GM21528 (cell line): ENCODE measurements at regions not wholly inside any gene's neighbourhood (a gene's known extent, or its start where the extent isn't known, plus 50 kb on each side); places are given as distances from the start of the nearest gene placed in this dataset.

Experiments used
- ATAC-seq: cut with Tn5 transposase; IDR thresholded peaks from one replicate; pipeline ENCODE4 v1.9.1; 2021; ENCODE audit warnings: mild to moderate bottlenecking, moderate library complexity; ENCODE audit not compliant: unreplicated experiment, low FRiP score

DNA sequence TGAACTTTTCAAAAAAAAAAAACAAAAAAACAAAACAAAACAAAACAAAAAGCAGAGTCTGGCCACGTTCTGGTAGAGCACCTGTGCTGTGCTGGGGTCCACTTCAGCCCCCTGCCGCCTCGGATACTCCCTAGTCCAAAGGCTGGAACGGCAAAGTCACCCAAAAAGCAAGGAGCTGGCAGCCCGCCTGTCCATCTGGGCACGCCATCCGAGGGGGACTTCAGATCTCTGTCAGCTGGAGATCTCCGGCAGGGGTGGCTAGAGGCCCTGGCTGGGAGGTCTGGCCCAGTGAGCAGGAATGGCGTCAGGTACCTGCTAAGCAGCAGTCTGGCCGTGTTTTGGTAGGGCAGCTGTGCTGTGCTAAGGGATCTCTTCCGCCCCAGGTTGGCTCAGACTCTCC is 152.3 kb upstream of the ZNF516 start:
- no peak for ATAC-seq

GRCh38 chr18:76644580-76644979 is 149.5 kb upstream of the ZNF516 start:
- no peak for ATAC-seq

DNA sequence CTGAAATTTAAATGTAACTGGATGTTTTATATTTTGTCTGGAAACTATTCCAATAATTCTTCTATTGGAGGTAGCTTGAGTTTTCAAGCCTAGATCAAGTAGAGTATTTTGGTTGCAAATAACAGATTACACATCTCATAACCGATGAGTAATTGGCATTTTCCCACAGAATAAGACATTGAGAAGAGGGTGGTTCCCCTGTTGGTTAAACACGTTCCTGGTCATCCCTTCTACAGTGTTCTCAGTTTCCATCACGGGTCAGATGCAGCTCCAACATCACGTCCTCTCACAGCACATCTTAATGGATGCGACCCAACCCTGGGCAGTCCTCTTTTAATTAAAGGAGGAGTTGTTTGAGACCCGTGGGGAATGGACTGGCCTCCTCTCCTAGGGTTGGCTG is 149.0 kb upstream of the ZNF516 start:
- no peak for ATAC-seq

DNA sequence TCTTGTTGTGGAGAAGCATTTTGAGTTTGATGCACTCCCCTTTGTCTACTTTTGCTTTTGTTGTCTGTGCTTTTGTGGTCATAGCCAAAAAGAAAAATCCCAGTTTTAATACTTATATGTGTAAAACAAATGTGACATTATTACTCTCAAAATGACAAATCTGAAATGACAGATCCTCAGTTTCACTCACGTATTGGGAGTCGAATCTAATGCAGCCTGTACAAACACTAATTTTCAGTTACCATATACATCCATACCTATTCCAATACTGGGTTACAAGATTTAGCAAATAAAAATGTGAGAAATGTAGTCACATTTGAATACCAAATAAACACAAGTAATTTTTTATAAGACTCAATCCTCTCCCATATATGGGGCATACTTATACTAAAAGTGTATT is 148.2 kb upstream of the ZNF516 start:
- ATAC-seq, result no peak

DNA sequence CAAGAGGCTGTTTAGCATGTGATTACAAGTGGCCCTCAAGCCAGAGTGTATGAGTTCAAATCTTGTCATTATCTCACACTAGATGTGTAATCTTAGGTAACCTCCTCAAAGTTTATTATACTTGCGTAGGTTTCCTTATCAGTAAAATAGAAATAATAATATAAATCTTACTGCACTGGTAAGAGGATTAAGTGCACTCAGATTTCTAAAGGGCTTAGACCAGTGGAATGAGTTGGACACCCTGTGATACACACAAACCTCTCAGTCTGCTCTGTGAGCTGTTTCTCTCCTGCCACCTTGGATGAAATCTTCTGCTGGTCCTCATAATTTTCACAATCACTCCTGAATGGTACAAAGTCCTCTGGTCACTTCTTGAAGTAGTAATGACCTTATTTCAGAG is 145.4 kb upstream of the ZNF516 start:
- ATAC-seq, result no peak

DNA sequence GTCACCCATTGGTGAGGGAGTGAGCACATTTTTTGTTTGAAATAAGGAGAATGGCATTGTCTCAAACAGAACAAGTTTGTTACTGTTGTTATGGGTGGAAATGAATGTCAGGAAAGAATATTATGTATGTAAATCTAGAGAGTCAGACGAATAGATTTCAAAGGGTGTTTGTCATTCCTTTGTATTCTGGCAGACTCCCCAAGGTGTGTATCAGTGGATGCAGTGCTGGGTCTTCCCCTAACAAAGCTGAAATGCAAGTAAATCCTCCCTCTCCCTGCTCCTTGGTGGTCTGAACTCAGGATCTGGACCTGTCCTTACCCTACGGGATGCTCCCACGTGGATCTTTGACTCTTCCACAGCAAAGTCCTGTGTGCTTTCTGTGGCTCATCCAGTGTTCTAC is 139.5 kb upstream of the ZNF516 start:
- ATAC-seq, result no peak

- no peak for ATAC-seq
Measured at GRCh38 chr18:76633588-76634269, 138.7 kb upstream of the ZNF516 start.

DNA sequence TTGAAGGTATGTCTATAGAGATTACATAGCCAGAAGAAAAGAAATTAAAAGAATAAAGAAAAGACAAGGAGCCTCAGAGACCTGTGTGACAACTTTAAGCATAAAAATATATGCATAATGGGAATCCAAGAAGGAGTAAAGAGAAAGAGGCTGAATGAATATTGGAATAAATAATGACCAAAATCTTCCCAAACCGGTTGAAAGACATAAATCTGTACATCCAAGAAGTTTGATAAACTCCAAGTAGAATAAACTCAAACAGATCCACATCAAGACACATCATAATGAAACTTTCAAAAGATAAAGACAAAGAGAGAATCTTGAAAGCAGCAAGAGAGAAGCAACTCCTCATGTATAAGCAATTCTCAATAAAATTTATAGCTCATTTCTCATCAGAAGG is 132.4 kb upstream of the ZNF516 start:
- ATAC-seq, result no peak

DNA sequence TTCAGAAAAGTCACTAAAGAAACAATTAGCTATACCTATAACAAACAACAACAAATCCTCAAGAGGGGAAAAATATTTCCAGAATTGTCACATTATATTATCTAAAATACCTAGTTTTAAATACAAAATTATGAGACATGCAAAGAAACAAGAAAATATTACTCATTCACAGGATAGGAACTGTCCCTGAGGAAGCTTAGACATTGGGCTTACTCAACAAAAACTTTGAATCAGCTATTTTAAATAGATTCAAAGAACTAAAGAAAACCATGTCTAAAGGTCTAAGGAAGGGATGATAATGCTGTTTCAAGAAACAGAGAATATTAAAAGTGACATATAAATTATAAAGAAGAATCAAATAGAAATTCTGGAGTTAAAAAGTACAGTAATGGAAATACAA is 131.9 kb upstream of the ZNF516 start:
- no peak for ATAC-seq

DNA sequence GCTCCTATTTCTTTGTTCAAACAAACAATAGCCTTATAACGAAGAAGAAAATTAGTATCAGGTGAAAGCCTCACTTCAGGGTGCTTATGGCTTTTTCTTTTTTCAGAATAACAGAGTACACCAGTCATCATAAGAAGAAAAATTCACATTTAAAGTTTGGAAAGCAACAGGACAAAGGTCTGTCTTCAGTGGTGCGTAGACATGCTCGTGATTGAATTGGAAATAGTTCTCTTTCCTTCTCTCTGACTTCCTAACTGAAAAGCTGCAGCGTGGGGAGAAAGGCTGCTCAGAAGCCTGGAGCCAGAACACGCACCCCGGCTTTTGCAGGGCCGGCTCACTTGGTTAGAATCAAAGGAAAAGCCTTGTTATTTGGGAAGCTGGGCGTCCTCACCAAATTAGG is 127.6 kb upstream of the ZNF516 start:
- ATAC-seq, result no peak

GRCh38 chr18:76621782-76622495 is 126.9 kb upstream of the ZNF516 start:
- ATAC-seq, result no peak

- ATAC-seq, result no peak
Measured at GRCh38 chr18:76621226-76621625, 126.2 kb upstream of the ZNF516 start.

DNA sequence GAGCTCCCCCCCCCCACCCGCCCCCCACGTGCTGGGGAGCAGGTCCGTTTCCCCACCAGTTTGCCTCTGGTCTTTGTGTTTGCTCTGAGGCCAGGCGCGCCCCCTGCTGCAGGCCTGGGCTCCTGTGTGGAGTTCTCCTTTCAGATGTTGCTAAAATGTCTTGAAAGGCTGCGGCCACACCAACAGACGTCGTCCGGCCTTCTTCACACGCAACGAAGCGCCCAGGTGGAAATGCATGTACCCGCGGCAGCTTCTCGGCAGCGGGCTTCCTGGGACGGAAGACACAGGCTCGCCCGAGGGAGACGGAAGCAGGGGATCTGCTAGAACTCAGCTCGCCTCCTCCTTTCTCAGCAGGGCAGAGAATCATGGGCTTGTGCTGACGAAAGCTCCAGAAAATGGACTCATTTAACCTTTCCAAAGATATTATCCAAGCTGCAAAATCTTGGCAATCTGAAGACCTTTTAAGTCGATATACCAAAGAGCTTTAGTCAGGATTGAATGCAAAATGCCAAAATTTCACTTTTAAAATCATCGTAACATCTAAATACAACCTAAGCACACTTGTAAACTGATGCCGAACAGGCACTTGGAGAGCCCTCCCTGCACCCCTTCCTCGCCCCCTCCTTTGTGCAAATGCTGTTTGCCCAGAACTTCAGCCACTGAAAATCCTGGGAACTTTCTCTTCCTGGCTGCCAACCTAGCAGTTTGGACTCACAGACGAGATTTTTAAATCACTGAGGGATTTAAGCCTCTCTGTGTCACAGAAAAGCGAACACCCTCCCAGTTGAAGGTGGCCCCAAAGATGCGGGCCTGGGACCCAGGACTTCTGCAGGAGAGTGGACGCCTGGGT is 125.5 kb upstream of the ZNF516 start:
- peak; percentile 80 for ATAC-seq

GRCh38 chr18:76619621-76620315 is 124.7 kb upstream of the ZNF516 start:
- ATAC-seq, result no peak

DNA sequence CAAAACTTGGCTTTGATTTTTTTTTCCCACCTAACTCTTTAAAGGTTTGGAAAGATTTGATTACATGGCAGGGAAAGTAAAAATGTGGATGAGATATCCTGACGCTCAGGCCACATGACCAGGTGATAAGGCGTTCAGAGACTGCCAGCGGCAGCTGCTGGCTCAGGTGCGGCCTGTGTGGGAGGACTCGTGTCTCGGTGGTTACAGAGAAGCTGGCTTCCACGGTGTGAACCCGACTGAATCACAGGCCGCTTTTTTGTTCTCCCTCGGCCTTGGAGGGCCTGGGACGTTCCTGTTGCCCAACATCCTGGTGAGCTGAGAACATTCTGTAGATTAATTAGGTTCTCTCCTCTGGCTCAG is 124.2 kb upstream of the ZNF516 start:
- no peak for ATAC-seq

DNA sequence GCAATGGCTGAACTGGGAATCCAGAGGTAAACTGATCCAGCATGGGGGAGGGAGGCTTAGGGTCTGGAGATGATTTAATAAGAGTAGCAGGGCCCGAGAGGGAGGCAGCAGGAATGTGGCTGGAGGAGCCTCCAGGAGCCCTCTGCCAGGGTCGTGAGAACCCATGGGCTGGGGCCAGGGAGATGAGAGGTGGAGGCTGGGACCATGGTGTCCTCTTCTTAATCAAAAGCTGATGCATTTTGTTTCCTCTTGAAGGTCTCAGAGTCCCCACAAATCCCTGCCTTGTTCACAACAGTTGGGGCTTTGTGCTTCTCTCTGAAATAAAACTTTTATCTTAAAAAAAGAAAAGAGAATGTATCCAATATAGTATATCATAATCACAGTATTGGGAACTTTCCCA is 123.7 kb upstream of the ZNF516 start:
- no peak for ATAC-seq

- no peak for ATAC-seq
Measured at GRCh38 chr18:76616373-76616772, 121.3 kb upstream of the ZNF516 start.

GRCh38 chr18:76615065-76615733 is 120.2 kb upstream of the ZNF516 start:
- no peak for ATAC-seq

- ATAC-seq, result no peak
Measured at GRCh38 chr18:76613755-76614120, 118.7 kb upstream of the ZNF516 start.

DNA sequence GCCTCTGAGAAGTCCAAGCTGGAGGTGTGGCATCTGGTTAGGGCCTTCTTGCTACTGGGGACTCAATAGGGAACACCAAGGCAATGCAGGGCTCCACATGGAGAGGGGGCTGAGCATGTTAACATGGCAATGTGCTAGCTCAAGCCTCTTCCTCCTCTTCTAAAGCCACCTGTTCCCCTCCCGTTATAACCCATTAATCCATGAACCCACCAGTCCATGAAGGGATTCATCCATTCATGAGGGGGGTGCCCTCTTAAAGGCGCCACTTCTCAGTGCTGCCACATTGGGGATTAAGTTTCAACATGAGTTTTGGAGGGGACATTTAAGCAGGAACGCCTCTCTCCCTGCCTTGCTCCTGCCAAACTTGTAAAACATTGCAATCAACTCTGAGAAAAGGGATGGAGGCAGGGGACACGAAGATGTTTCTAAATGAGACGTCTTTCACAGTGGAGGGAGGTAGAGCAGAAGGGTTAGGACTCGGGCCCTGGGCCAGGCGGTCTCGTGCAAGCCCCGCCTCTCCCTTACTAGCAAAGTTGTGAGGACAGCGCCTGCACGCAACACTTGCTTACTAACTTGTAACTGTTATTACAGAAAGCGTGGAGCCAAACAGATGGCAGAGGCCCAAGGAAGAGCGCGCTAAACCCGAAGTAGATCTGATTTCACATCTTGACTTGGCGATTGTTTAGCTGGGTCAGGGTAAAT is 118.2 kb upstream of the ZNF516 start:
- no peak for ATAC-seq
